Naive B cell (primary cell): ENCODE measurements at regions not wholly inside any gene's neighbourhood (a gene's known extent, or its start where the extent isn't known, plus 50 kb on each side); places are given as distances from the start of the nearest gene placed in this dataset.
"Not testable (repeated sequence)": the region's sequence is repeated elsewhere in the genome, so short reads cannot be mapped to it uniquely, and the experiment has no call there.

Experiments used
- ATAC-seq, 2 donors: fragments of 150-1000 bp; cut with Tn5 transposase; 2 replicates each; pipeline ENCODE4 v1.10.0; 2021; ENCODE audit warnings: low read depth in 2 of 2, mild to moderate bottlenecking in 2 of 2, moderate library complexity in 2 of 2
- DNase-seq: peaks from one replicate; pipeline ENCODE4 v3.0.0; 2022
- H3K27ac Mint-ChIP-seq, 6 donors: one replicate each; pipeline ENCODE4 v1.8.0; 2020 to 2022; ENCODE audit warnings: mild to moderate bottlenecking in 6 of 6, mixed read lengths in 6 of 6, moderate library complexity in 5 of 6, inconsistent platforms in 2 of 6
- H3K27me3 Mint-ChIP-seq, 3 donors: one replicate each; pipeline ENCODE4 v1.8.0; 2021 to 2022; ENCODE audit warnings: mixed read lengths in 3 of 3, mild to moderate bottlenecking in 1 of 3
- H3K36me3 Mint-ChIP-seq, 2 donors: one replicate each; pipeline ENCODE4 v1.8.0; 2020 to 2022; ENCODE audit warnings: mixed read lengths in 2 of 2, inconsistent platforms in 1 of 2, mild to moderate bottlenecking in 1 of 2
- H3K4me1 Mint-ChIP-seq, 3 donors: one replicate each; pipeline ENCODE4 v1.8.0; 2020 to 2022; ENCODE audit warnings: mixed read lengths in 3 of 3, inconsistent platforms in 1 of 3, mild to moderate bottlenecking in 1 of 3, moderate library complexity in 1 of 3
- H3K4me3 Mint-ChIP-seq, 8 donors: one replicate each; pipeline ENCODE4 v1.8.0; 2020 to 2022; ENCODE audit warnings: mild to moderate bottlenecking in 8 of 8, mixed read lengths in 8 of 8, moderate library complexity in 8 of 8, inconsistent platforms in 2 of 8
- H3K9me3 Mint-ChIP-seq, 7 donors: one replicate each; pipeline ENCODE4 v1.8.0; 2020 to 2022; ENCODE audit warnings: mixed read lengths in 7 of 7, mild to moderate bottlenecking in 5 of 7, inconsistent platforms in 2 of 7, moderate library complexity in 1 of 7

- DNase-seq (no peak), ATAC-seq (peak; percentile 43 to 59)
- no peak overlapping the region for H3K4me3 Mint-ChIP-seq
- no peaks in the 10 kb centered on the region for H3K27me3 Mint-ChIP-seq
- no peaks in the 10 kb centered on the region for H3K36me3 Mint-ChIP-seq
- H3K27ac Mint-ChIP-seq = no peak overlapping the region
- H3K4me1 Mint-ChIP-seq = peaks cover under 1 to 17% (median 7%) of the 10 kb centered on the region in 3 donors
- H3K9me3 Mint-ChIP-seq = no peaks in the 10 kb centered on the region
These were observed 105.4 kb upstream of the TLK1 start for GRCh38 chr2:171266102-171266501.

GRCh38 chr2:171261529-171261928 lies 100.8 kb upstream of the TLK1 start:
- not testable (repeated sequence) for ATAC-seq, DNase-seq
- H3K27ac Mint-ChIP-seq = peak overlapping the region in 4 of 6 donors; percentile 54 to 68 (median 66)

GRCh38 chr2:171260471-171261424 lies 100.1 kb upstream of the TLK1 start:
- no peaks in the 10 kb centered on the region for H3K27me3 Mint-ChIP-seq
- no peaks in the 10 kb centered on the region for H3K36me3 Mint-ChIP-seq
- ATAC-seq (peak; percentile 28 to 33), DNase-seq (no peak)
- H3K9me3 Mint-ChIP-seq = no peaks in the 10 kb centered on the region
- H3K4me3 Mint-ChIP-seq = peak overlapping the region in 5 of 8 donors; percentile 1 to 56 (median 32)
- H3K27ac Mint-ChIP-seq = peak overlapping the region in 4 of 6 donors; percentile 34 to 86 (median 74)
- peaks cover 15 to 32% (median 18%) of the 10 kb centered on the region in 3 donors for H3K4me1 Mint-ChIP-seq

More at GRCh38 chr2:171261529-171261928, 100.8 kb upstream of the TLK1 start:
- not testable (repeated sequence) for H3K4me3 Mint-ChIP-seq, H3K27me3 Mint-ChIP-seq, H3K36me3 Mint-ChIP-seq, H3K9me3 Mint-ChIP-seq
- H3K4me1 Mint-ChIP-seq = peaks cover 15 to 32% (median 18%) of the 10 kb centered on the region in 3 donors

GRCh38 chr2:171254666-171255065 lies 94.0 kb upstream of the TLK1 start:
- Mint-ChIP-seq H3K27ac (no peak overlapping the region), H3K27me3 (no peaks in the 10 kb centered on the region), H3K36me3 (no peaks in the 10 kb centered on the region), H3K4me3 (no peak overlapping the region), H3K9me3 (peaks cover 0 to 4% (median 0%) of the 10 kb centered on the region in 7 donors), H3K4me1 (peaks cover 0 to 7% (median 1%) of the 10 kb centered on the region in 3 donors)
- DNase-seq = no peak
- ATAC-seq = no peak

- Mint-ChIP-seq H3K9me3 (peaks cover 0 to 4% (median 0%) of the 10 kb centered on the region in 7 donors), H3K4me1 (peaks cover 0 to 4% (median 0%) of the 10 kb centered on the region in 3 donors), H3K27me3 (no peaks in the 10 kb centered on the region), H3K4me3 (no peak overlapping the region), H3K27ac (no peak overlapping the region), H3K36me3 (no peaks in the 10 kb centered on the region)
- DNase-seq = no peak
- ATAC-seq = no peak
These were observed 93.4 kb upstream of the TLK1 start for GRCh38 chr2:171253900-171254650.

DNA sequence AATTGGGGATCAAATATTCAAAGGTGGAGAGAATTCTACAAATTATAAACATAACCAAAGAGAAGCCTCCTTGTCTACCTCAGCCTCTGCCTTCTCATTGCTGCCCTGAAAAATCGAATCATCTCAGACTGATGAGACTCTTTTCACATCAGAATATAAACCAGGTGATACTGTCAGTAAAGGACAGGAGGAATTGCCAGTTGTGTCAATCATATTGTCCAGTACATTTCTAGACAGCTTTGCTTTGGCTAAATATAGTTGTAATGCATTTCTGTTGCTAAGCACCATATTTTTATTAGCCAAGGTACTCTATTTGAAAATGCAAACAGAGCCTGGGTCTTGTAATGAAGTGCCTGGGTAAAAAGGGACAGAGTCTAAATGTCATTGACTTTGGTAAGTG lies 92.6 kb upstream of the TLK1 start:
- H3K36me3 Mint-ChIP-seq = no peaks in the 10 kb centered on the region

DNA sequence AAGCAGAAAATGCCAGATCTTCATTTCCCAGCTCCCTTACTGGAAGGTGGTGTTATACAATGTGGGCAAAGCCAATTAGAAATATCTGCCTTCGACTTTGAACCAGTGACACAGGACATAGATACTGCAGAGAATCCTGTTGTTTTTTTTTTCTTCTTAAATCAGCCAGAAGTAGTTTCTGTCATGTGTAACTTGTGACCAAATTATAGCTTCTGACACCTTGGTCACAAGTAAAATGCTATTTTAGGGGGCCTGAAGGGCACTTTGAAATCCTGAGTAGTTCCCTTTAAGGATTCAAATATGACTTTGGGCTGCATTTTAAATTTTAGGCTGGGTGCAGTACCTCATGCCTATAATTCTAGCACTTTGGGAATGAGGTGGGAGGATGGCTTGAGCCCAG lies 89.0 kb upstream of the TLK1 start:
- ATAC-seq (no peak), DNase-seq (no peak)
- Mint-ChIP-seq H3K27ac (no peak overlapping the region), H3K36me3 (peaks cover 10 to 14% of the 10 kb centered on the region in 2 donors), H3K4me1 (peaks cover 13 to 17% (median 16%) of the 10 kb centered on the region in 3 donors), H3K27me3 (no peaks in the 10 kb centered on the region), H3K9me3 (peaks cover 6 to 19% (median 13%) of the 10 kb centered on the region in 7 donors), H3K4me3 (no peak overlapping the region)

More for the DNA sequence above, 92.6 kb upstream of the TLK1 start:
- Mint-ChIP-seq H3K27ac (no peak overlapping the region), H3K27me3 (no peaks in the 10 kb centered on the region), H3K4me1 (peaks cover 7 to 11% (median 8%) of the 10 kb centered on the region in 3 donors), H3K4me3 (no peak overlapping the region), H3K9me3 (peaks cover 0 to 4% (median 0%) of the 10 kb centered on the region in 7 donors)
- DNase-seq (no peak), ATAC-seq (no peak)

DNA sequence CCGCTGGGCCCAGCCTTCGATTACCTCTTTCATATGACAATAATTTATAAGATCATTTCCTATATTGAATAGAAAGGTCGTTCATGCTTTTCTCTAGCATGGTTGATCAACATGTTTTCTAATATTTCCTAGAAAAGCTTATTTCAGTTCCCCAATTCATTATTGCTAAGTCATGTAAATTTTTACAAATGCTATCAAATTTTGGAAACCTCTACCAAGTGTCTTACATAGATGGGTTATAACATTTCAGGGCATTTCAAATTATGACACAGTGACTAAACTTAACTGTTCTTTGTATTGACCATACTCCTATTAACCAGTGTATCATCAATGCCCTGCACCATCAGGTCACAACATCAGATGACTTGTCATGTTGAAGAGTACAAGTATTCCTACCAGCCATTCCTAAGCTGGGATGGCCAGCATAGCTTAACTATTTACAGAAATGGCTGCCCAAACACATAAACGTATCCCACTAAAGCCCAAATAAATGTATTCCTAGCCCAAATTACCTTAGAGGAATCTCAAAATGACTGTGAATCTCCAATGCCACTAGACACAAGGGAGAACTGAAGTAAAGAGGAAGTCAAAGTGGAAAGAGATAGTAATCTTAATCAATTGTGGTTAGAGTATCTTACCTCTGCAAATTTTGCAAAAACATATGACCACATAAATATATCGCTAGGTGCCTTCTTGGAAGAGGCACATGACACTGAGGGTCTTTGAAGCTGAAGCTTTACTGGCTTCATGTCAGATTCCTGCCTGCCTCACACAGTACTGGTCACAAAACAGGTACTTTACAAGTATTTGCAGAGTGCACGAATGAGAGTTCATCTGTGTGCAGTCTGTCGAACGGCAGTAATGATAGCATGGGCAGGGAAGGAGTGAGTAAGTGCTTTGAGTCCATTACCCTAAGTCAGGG lies 87.3 kb upstream of the TLK1 start:
- ATAC-seq (peak; percentile 77 to 89), DNase-seq (peak; percentile 23)
- H3K27me3 Mint-ChIP-seq = no peaks in the 10 kb centered on the region
- H3K4me3 Mint-ChIP-seq = peak overlapping the region in 5 of 8 donors; percentile 2 to 62 (median 43)
- peaks cover 9 to 26% (median 17%) of the 10 kb centered on the region in 7 donors for H3K9me3 Mint-ChIP-seq
- peaks cover 13 to 17% (median 16%) of the 10 kb centered on the region in 3 donors for H3K4me1 Mint-ChIP-seq
- peak overlapping the region in 2 of 6 donors; percentile 38 to 49 for H3K27ac Mint-ChIP-seq
- H3K36me3 Mint-ChIP-seq = peaks cover 17 to 21% of the 10 kb centered on the region in 2 donors

DNA sequence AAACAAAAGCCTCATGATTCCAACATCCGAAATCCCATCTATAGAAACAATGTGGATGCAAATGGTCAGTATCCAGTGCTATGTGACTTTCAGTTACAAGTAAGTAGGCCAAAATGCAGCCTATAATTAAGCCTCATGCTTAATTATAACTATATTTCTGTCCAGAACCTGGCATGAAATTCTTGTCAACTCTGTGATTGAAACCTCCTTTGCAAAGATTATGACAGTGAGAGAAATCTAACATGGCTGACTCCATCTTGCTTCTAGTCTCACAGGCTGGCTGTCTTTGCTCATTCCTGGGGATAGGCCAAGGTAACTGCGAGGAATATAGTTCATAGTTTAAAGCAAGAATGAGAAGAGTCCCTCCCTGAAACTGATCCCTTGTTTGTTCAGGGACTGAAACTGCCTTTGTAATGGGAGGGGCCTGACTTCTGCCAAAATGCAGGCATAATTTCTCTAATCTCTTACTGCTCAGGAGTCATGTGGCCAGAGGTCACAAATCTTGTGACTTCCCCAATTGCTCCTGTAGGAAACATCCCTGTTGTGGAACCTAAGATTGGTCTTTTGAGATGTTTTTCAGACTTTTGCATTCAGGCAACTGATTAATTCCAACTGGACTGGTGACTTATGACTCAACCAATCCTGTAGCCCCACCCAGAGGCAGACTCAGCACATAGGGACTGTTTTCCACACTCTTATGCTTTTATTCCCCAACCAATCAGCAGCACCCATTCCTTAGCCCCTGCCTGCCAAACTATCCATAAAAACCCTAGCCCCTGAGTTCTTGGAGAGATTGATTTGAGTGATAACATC lies 84.5 kb upstream of the TLK1 start:
- Mint-ChIP-seq H3K4me1 (peaks cover 13 to 16% (median 16%) of the 10 kb centered on the region in 3 donors), H3K36me3 (peaks cover 17 to 21% of the 10 kb centered on the region in 2 donors), H3K9me3 (peaks cover 9 to 26% (median 17%) of the 10 kb centered on the region in 7 donors), H3K27ac (no peak overlapping the region), H3K27me3 (no peaks in the 10 kb centered on the region), H3K4me3 (peak overlapping the region in 1 of 8 donors; percentile 30)
- DNase-seq (no peak), ATAC-seq (no peak)

GRCh38 chr2:171244466-171244969 lies 83.8 kb upstream of the TLK1 start:
- no peak for ATAC-seq
- H3K4me1 Mint-ChIP-seq = peaks cover 13 to 16% (median 16%) of the 10 kb centered on the region in 3 donors
- no peak overlapping the region for H3K4me3 Mint-ChIP-seq

GRCh38 chr2:171241771-171242170 lies 81.1 kb upstream of the TLK1 start:
- H3K9me3 Mint-ChIP-seq = peaks cover 9 to 26% (median 17%) of the 10 kb centered on the region in 7 donors
- no peak overlapping the region for H3K4me3 Mint-ChIP-seq
- no peak for ATAC-seq
- no peak overlapping the region for H3K27ac Mint-ChIP-seq
- no peak for DNase-seq
- peaks cover 13 to 16% (median 14%) of the 10 kb centered on the region in 3 donors for H3K4me1 Mint-ChIP-seq
- no peaks in the 10 kb centered on the region for H3K27me3 Mint-ChIP-seq
- H3K36me3 Mint-ChIP-seq = peaks cover 17 to 21% of the 10 kb centered on the region in 2 donors

More at GRCh38 chr2:171244466-171244969, 83.8 kb upstream of the TLK1 start:
- Mint-ChIP-seq H3K27ac (no peak overlapping the region), H3K27me3 (no peaks in the 10 kb centered on the region), H3K36me3 (peaks cover 17 to 21% of the 10 kb centered on the region in 2 donors), H3K9me3 (peaks cover 9 to 26% (median 17%) of the 10 kb centered on the region in 7 donors)
- no peak for DNase-seq
